HPDE6-E6E7 (cell line): ENCODE measurements at regions not wholly inside any gene's neighbourhood (a gene's known extent, or its start where the extent isn't known, plus 50 kb on each side); places are given as distances from the start of the nearest gene placed in this dataset.
"Not testable (repeated sequence)": the region's sequence is repeated elsewhere in the genome, so short reads cannot be mapped to it uniquely, and the experiment has no call there.

Experiments used
- DNase-seq: peaks from one replicate; pipeline ENCODE4 v3.0.0; 2011; ENCODE audit warnings: missing footprints; ENCODE audit errors: extremely low spot score

GRCh38 chr12:20125276-20125798 is 243.0 kb upstream of the PDE3A start:
- no peak for DNase-seq

GRCh38 chr12:20126601-20127000 is 241.7 kb upstream of the PDE3A start:
- DNase-seq: no peak

- DNase-seq: no peak
Measured at GRCh38 chr12:20127413-20127812, 240.9 kb upstream of the PDE3A start.

GRCh38 chr12:20128928-20129327 is 239.4 kb upstream of the PDE3A start:
- no peak for DNase-seq

- no peak for DNase-seq
Measured at GRCh38 chr12:20132818-20133217, 235.5 kb upstream of the PDE3A start.

- DNase-seq: no peak
Measured at GRCh38 chr12:20134652-20135051, 233.7 kb upstream of the PDE3A start.

GRCh38 chr12:20140751-20141150 is 227.6 kb upstream of the PDE3A start:
- DNase-seq: no peak

GRCh38 chr12:20142316-20142715 is 226.0 kb upstream of the PDE3A start:
- DNase-seq: no peak

- no peak for DNase-seq
Measured at GRCh38 chr12:20142956-20143355, 225.4 kb upstream of the PDE3A start.

GRCh38 chr12:20144341-20144740 is 224.0 kb upstream of the PDE3A start:
- DNase-seq: no peak

- DNase-seq: no peak
Measured at GRCh38 chr12:20148241-20148640, 220.1 kb upstream of the PDE3A start.

GRCh38 chr12:20150835-20151422 is 217.4 kb upstream of the PDE3A start:
- DNase-seq: no peak

- no peak for DNase-seq
Measured at GRCh38 chr12:20154052-20154451, 214.3 kb upstream of the PDE3A start.

GRCh38 chr12:20155374-20155773 is 213.0 kb upstream of the PDE3A start:
- DNase-seq: no peak

GRCh38 chr12:20160899-20161298 is 207.4 kb upstream of the PDE3A start:
- not testable (repeated sequence) for DNase-seq

- no peak for DNase-seq
Measured at GRCh38 chr12:20174528-20175175, 193.7 kb upstream of the PDE3A start.

- DNase-seq: no peak
Measured at GRCh38 chr12:20175704-20176388, 192.5 kb upstream of the PDE3A start.

GRCh38 chr12:20181416-20182180 is 186.7 kb upstream of the PDE3A start:
- DNase-seq: no peak

- DNase-seq: no peak
Measured at GRCh38 chr12:20183563-20183962, 184.8 kb upstream of the PDE3A start.

GRCh38 chr12:20184514-20184913 is 183.8 kb upstream of the PDE3A start:
- DNase-seq: no peak

- no peak for DNase-seq
Measured at GRCh38 chr12:20187456-20187855, 180.9 kb upstream of the PDE3A start.

GRCh38 chr12:20188930-20189653 is 179.2 kb upstream of the PDE3A start:
- DNase-seq: no peak
